Anterior cingulate cortex (tissue), 58 donors: ENCODE measurements at regions not wholly inside any gene's neighbourhood (a gene's known extent, or its start where the extent isn't known, plus 50 kb on each side); places are given as distances from the start of the nearest gene placed in this dataset.
"Not testable (repeated sequence)": the region's sequence is repeated elsewhere in the genome, so short reads cannot be mapped to it uniquely, and the experiment has no call there.

Experiments
- DNase-seq, 58 donors: peaks; one replicate each; lab custom pipeline; 2025; lab: John Stamatoyannopoulos, UW

DNA sequence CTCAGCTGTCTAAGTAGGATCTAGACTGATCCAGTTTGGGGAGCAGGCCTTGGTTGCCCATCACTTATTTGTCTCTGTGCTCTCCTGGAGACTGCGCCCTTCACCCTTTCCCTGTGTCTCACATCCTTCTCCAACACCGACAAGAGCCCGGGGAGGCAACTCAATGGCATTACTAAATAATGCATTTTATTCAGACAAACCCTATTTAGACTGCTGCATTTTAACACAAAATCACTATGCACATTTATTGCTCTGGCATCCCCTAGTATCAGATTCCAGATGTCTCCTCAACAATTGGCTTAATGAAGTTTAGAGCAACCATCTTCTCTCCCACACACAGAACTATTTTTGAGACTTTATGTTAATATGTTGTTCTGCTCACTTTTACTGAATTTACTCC is 436.4 kb upstream of the CHRM3 start:
- no peak for DNase-seq

DNA sequence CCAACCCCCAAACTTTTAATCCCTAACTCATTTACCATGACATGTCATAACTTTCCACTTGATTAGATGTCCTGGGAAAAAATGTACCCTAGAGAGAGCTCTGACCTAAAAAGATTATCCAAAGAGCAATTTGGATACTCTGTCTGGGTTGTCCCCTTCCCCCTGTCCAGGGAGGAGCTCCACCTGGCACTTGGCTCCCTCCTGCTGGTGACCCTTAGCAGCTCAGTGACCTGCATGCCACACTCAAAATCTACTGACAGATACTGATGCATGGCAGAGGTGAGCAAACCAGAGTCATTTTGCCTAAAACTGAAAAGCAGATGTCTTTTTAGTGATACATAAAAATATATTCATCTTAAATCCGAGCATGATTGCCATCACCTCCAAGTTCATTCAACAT is 442.3 kb upstream of the CHRM3 start:
- DNase-seq = no peak

DNA sequence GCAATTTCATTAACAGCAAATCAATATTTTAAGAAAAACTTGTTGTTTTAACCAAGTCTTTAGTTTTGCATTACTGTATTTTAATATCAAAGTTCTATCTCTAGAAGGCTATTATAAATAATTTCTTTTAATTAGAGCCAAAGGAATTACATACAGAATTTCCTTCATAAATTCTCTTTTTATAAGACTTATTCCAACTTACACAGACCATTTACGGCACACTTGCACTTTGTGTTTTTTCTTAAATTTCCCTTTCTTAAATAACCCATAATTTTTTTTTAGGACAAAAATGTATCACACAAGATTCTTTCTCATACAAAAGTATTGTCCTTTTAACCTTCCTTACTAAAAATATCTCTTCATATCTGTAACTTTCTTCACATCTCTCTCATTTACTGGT is 458.5 kb upstream of the CHRM3 start:
- no peak for DNase-seq

DNA sequence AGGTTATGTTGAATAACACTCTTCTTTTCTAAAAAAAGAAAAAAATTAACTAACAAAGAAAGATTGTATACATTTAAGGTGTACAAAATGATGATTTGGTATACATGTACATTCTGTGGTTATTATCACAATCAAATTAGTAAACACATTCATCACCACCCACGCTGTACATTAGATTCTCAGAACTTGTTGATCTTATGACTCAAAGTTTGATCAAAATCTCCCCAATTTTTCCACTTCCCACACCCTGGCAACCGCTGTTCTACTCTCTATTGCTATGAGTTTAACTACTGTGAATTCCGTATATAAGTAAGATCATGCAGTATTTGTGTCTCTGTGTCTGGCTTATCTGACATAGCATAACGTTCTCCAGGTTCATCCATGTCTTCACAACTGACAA is 469.5 kb upstream of the CHRM3 start:
- DNase-seq = no peak

DNA sequence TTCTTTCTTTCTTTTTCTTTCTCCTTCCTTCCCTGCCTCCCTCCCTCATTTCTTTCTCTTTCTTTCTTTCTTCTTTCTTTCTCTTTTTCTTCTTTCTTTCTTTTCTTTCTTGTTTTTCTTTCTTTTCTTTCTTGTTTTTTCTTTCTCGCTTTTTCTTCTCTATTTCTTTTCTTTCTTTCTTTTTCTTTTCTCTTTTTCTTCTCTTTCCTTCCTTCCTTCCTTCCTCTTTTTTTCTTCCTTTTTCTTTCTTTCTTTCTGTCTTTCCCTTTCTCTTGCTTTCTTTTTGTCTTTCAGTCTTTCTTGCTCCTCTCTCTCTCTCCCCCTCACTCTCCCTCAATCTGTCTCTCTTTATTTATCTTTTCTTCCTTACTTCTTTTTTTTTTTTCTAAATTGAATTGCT is 472.0 kb upstream of the CHRM3 start:
- no peak for DNase-seq

DNA sequence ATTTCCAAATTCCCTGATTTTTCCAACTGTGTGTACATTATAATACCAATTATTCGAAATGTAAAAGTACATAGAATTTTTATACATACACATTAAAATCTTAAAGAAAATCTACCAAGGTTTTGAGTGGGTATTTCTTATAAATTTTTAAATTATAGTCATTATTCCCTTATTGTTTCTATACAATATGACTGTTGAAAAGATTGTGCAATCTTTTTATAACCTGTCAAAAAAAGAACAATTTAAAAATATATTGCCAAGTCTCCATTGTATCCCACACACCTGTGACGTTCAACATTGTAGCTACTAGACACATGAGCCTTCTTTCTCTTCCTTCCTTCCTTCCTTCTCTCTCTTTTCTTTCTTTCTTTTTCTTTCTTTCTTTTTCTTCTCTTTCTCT is 473.2 kb upstream of the CHRM3 start:
- DNase-seq = no peak

DNA sequence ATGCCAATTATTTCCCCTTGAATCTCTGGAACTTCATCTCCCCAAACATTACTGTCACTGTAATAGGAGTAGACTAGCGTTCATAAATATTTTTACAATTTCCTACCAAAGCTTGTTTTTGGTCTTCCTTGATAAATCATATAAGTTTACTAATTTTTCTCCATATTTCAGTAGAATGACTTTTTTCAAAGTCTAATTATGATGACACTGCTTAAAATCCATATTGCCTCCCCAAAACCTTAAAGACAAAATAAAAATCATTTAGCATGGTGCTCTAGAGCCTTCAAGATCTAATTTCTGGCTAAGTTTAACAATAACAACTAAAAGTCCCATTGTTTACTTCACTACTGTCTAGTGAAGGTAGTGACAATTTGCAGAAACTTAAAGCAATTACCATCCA is 474.2 kb upstream of the CHRM3 start:
- DNase-seq = no peak

DNA sequence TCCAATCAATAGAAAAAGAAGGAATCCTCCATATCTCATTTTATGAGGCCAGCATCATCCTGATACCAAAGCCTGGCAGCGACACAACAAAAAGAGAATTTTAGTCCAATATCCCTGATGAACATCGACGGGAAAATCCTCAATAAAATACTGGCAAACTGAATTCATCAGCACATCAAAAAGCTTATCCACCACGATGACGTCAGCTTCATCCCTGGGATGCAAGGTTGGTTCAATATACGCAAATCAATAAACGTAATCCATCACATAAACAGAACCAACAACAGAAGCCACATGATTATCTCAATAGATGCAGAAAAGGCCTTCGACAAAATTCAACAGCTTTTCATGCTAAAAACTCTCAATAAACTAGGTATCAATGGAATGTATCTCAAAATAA is 483.6 kb upstream of the CHRM3 start:
- DNase-seq = not testable (repeated sequence)

DNA sequence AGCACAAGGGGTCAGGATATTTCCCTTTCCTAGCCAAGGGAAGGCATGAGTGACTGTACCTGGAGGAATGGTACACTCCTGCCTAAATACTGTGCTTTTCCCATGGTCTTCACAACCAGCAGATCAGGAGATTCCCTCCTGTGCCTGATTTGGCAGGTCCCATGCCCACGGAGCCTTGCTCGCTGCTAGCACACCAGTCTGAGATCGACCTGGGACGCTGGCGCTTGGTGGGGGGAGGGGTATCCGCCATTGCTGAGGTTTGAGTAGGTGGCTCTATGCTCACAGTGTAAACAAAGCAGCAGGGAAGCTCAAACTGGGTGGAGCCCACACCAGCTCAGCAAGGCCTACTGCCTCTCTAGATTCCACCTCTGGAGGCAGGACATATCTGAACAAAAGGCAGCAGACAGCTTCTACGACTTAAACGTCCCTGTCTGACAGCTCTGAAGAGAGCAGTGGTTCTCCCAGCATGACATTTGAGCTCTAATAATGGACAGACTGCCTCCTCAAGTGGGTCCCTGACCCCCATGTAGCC is 486.0 kb upstream of the CHRM3 start:
- DNase-seq = no peak

DNA sequence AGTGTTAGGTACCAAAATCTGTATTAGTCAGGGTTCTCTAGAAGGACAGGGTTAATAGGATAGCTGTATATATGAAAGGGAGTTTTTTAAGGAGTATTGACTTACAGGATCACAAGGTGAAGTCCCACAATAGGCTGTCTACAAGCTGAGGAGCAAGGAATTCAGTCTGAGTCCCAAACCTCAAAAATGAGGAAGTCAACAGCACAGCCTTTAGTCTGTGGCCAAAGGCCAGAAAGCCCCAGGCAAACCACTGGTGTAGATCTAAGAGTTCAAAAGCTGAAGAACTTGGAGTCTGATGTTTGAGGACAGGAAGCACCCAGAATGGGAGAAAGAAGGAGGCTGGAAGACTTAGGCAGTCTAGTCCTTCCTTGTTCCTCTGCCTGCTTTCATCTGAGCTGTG is 487.5 kb upstream of the CHRM3 start:
- DNase-seq = no peak

DNA sequence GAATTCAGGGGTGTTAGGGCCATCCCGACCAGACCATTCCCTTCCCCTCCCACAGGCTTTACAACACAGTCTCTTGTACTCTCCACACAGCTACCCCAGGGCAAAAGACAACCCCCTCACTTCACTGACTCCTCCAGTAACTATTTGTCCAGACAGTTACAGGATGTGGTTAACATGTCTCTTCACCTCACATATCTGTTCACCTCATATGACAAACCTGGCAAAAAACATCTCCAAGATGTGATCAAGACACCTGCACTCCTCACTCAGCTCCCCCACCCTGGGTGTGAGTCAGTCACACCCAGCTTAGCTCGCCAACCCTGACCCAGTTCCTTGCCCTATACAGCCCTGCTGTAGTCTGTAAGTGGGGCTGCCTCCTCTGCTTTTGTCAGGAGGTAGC is 490.5 kb upstream of the CHRM3 start:
- DNase-seq = no peak

DNA sequence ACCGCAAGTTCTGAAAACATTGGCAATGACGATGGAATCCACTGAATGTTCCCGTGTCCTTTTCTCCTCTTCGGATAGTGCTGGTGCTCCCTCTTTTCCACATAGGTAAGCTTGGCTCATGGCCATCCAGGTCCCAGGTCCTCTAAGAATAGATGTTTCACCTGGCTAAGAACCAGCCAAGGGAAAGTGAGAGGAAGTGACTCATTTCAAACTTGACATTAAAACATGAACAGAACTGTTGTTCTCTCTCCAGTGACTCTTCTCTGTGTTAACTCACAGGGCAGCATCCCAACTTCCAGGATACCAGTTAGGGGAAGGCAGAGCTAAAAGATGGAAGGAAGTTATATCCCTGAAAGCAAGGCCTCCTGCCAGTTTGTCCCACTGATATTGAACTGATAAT is 493.8 kb upstream of the CHRM3 start:
- DNase-seq = no peak

DNA sequence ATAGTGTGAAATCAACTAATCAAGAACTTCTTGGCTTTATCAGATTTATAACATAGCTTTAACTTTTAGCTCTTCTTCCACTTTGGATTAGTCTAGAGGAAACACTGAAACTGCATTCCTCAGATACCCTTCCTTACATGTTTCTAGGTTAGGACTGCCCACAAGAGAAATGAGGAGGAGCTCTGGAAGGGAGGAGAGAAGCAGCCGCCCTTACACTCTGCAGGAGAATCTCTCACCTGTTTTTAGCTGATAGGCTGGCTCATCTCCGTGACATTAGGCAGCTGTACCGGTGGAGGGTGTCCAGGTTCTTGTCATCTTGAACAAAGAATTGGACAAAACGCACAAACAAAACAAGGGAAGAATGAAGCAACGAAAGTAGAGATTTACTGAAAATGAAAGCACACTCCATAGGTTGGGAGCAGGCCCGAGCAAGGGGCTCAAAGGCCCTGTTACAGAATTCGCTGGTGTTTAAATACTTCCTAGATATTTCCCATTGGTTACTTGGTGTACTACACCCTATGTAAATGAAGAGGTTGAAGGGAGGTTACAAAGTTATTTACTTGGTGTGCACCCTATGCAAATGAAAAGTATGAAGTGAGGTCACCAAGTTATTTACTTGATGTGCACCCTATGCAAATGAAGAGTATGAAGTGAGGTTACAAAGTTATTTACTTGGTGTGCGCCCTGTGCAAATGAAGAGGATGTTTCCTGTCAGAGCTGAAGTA is 524.9 kb upstream of the CHRM3 start:
- DNase-seq = no peak

DNA sequence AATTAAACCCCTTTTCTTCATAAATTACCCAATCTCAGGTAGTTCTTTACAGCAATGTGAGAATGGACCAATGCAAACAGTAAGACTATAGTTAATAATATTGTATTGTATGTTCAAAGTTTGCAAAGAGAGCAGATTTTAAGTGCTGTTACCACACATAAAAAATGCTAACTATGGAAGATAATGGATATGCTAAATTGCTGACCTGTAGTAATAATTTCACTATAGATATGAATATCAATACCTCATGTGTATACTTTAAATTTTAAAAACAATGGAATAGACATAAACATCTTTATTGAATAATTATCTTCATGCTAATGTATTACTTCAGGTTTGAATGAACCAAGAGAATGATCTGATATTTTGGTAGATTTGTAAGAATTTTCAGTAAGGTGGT is 552.4 kb upstream of the CHRM3 start:
- DNase-seq = no peak

DNA sequence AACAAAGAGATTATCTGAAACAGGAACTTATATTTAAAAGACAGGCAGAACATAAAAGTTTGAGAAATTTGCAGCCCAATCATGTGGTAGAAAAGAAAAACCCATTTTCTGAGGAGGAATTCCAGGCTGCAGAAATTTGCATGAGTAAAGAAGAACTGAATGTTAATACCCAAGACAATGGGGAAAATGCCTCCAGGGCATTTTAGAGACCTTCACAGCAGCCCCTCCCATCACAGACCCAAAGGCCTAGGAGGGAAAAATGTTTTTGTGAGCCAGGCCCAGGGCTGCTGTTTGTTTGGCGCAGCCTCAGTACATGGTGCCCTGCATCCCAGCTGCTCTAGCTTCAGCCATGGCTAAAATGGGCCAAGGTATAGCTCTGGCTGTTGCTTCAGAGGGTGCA is 554.3 kb upstream of the CHRM3 start:
- DNase-seq = no peak

DNA sequence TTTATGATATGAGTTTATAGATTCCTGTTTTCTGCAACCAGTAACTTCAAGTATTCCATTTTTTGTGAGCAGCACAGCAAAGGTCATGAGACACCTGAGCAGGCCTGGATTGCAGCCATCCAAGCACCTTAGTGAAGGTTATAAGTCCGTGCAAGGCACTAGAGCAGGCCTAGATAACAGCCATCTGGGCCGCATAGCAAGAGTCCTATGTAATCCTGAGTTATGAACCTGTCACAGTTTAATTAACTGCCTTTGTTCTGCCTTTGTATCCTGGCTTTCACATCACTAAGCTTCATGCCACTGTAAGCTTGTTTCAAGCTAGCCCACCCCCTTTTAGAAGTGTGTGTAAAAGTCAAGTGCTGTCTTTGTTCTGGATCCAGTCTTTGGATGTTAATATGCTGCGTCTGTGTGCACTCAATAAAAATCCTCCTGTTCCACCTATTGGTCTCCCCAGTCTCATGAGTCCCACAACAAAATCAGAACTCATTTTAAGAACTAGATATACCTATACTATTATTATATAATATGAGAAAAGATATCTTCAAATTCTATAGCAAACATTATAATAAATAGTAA is 556.2 kb upstream of the CHRM3 start:
- no peak for DNase-seq

DNA sequence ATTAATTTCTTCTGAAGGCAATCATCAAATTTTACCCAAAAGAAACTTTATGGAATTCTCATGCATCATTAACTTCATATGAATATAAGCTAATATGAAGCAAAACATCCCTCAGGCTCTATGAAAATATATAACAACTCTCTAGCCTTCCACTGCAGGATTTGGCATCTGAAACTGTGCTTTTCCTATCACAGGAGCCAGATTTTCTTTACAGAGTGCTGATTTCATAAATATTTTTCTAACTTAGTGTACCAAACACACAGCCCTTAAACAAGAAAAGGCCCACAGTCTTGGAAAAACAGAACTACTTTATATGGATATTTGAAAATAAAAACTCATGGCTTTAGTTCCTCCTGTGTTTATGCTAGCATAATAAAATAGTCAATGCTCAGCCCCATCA is 559.5 kb upstream of the CHRM3 start:
- no peak for DNase-seq

DNA sequence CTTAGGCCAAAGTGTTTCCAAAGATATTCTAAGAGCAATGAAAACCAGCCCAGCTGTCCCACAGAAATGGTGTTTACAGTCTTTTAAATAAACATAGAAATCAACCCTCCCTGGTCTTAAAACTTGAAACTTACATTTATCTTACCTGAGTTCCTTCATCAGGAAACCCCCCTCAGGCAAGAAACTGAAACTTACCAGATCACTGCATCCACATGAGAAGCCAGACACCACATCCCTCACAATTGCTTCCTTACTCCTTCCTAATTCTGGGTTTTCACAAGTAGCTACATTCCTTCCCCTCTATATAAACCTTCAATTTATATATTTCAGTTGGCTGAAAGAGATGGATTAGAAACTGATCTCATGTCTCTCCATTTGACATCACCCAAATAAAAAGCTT is 563.0 kb upstream of the CHRM3 start:
- DNase-seq = no peak

DNA sequence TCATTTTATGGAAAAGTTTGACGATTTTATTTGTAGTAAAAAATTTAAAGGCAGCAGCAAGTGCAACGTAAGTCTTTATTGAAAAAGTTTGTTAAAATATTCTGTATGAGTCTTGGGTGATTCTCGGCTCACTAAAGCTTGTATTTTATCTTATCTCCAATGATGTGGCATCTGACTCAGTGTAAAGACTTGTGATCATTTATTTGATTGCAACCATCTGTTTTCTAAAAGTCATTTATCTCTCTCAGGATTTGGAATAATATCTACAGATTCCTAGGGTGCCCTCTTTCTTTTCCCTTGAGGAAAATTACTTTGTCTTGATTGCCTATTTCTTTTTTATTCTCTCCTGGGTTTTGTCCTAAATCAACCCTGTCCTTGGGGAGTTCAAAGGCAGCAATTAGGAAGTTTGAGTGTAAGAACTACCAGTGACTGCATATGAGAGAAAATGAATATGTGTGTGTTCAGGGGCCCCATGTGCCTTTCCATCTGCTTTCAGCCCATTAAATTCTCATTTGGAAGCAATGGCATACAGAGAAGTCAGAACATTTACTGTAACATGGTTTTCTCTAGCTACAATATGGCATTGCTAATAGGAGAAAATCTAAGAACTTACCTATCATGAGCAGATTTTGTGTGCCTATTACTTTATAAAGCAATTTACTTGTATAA is 575.0 kb upstream of the CHRM3 start:
- no peak for DNase-seq

DNA sequence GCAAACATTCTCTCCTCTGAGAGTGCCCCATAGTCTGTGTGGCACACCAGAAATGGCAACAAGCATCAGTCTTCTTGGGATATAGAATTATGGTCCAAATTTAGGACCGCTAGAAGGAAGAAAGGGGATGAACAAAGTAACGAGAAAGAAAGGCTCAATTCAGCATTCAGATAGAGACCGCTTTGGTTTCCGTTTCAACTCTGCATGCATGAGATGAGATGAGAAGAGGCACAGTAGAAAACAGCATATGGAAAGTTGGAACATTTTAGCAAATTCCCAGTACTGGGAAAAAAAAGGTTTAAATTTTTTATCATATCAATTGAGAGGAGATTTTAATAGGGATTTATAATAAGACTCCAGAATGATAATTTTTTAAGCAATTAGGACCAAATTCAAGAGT is 595.5 kb upstream of the CHRM3 start:
- no peak for DNase-seq

DNA sequence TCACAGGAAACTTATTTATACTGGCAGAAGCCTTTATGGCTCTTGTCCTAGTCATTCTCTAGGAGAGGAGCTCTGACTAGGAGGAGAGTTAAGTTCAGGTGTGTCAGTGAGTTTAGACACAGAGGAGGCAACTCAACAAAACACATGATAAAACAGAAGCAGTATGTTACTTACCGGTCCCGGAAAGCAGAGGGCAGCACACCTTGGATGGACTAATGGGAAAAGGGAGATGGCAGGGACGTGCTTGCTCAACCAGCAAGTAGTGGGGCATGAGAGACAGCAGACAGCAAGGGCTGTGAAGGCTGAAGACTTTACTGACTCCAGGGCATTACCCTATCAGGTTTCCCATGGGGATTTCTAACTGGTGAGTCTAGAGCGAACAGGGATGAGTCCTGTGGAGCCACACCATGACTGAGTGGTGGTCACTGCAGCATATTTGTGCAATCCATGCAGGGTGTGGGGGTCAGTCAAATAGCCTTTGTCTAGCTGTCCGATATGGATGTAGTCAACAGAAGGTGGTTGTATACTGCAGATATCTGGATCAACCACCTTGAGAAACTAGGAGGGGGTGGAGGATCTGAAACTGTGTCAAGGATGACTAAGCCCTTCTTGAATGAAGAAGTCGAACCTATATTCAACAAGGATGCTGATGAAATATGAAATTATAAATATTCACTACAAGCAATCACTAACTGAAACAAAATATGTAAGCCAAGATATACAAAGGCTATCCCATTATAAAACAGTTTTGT is 596.3 kb upstream of the CHRM3 start:
- no peak for DNase-seq
